Breast epithelium (tissue), 3 donors: ENCODE measurements at regions not wholly inside any gene's neighbourhood (a gene's known extent, or its start where the extent isn't known, plus 50 kb on each side); places are given as distances from the start of the nearest gene placed in this dataset.

Source experiments
- POLR2A ChIP-seq: fragments of 450-650 bp; IDR thresholded peaks from one replicate; pipeline ENCODE4 v1.6.1; 2016; ENCODE audit warnings: antibody characterized with exemption, mild to moderate bottlenecking, moderate library complexity
- TF ChIP-seq, protein P1 (sequence below), 3 donors: fragments of 450-650 bp; IDR thresholded peaks; one replicate each; pipeline ENCODE4 v1.5.1; 2016 to 2017; ENCODE audit warnings: antibody characterized with exemption in 3 of 3, mild to moderate bottlenecking in 3 of 3, moderate library complexity in 3 of 3

DNA sequence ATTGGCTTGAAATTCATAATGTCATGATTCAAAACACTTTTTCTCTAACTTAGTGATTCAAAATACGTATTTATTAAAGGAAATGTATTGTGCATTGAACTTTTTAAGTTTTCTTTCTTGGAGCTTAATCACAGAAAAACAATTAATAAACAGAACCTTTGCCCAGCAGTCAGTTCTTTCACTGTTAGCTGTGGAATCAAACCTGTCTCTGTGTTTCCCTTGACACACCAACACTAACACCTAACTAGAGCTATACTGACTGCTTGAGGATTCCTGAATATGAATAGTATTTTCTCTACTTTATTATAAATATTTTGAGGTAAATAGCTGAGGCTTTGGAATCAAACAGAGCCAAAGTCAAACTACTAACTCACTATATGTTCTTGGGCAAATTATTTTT is 296.4 kb downstream of the HIVEP2 start:
- TF ChIP-seq, protein P1, sequence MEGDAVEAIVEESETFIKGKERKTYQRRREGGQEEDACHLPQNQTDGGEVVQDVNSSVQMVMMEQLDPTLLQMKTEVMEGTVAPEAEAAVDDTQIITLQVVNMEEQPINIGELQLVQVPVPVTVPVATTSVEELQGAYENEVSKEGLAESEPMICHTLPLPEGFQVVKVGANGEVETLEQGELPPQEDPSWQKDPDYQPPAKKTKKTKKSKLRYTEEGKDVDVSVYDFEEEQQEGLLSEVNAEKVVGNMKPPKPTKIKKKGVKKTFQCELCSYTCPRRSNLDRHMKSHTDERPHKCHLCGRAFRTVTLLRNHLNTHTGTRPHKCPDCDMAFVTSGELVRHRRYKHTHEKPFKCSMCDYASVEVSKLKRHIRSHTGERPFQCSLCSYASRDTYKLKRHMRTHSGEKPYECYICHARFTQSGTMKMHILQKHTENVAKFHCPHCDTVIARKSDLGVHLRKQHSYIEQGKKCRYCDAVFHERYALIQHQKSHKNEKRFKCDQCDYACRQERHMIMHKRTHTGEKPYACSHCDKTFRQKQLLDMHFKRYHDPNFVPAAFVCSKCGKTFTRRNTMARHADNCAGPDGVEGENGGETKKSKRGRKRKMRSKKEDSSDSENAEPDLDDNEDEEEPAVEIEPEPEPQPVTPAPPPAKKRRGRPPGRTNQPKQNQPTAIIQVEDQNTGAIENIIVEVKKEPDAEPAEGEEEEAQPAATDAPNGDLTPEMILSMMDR (IDR thresholded peaks at IDR 0.05) = no peak
- no peak for TF ChIP-seq POLR2A
